ENCODE measurements at regions not wholly inside any gene's neighbourhood (a gene's known extent, or its start where the extent isn't known, plus 50 kb on each side); places are given as distances from the start of the nearest gene placed in this dataset.
"Not testable (repeated sequence)": the region's sequence is repeated elsewhere in the genome, so short reads cannot be mapped to it uniquely, and the experiment has no call there.

- H3K4me3 ChIP-seq, result no peak overlapping the region
- H3K9ac ChIP-seq, result no peak overlapping the region
- H3K36me3 ChIP-seq, result no peaks in the 10 kb centered on the region
- no peaks in the 10 kb centered on the region for H3K27me3 ChIP-seq
- no peaks in the 10 kb centered on the region for H3K9me3 ChIP-seq
- no peaks in the 10 kb centered on the region for H3K4me1 ChIP-seq
- no peaks in the 10 kb centered on the region for H4K20me1 ChIP-seq
- no peak for TF ChIP-seq Cebpa-rat (IDR thresholded peaks at IDR 0.05)
- no peak overlapping the region for H3K27ac ChIP-seq
- H3K4me2 ChIP-seq, result no peak overlapping the region
Measured at GRCh38 chr2:34831096-34831495, 1232.0 kb upstream of the FAM98A start.

DNA sequence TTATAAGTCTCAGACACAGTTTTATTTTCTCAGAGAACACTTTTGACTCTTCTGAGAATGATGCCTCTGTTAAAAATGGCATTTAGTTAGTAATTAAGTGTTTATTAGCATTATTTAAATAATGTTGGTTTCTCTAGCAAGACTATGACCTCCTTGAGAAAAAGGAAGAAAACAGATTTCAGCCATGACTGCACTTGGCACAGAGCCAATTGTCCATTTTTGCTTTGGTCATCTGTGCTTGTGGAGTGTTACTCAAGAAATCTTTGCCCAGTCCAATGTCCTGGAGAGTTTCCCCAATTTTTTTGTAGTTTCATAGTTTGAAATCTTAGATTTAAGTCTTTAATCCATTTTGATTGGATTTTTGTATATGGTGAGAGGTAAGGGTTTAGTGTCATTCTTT, 1229.4 kb upstream of the FAM98A start:
- H3K9ac ChIP-seq, result no peak overlapping the region
- no peaks in the 10 kb centered on the region for H3K27me3 ChIP-seq
- H3K4me2 ChIP-seq, result no peak overlapping the region
- no peaks in the 10 kb centered on the region for H3K9me3 ChIP-seq
- no peak for TF ChIP-seq Cebpa-rat (IDR thresholded peaks at IDR 0.05)
- H3K4me3 ChIP-seq, result no peak overlapping the region
- H4K20me1 ChIP-seq, result no peaks in the 10 kb centered on the region
- H3K36me3 ChIP-seq, result no peaks in the 10 kb centered on the region
- H3K27ac ChIP-seq, result no peak overlapping the region
- H3K4me1 ChIP-seq, result no peaks in the 10 kb centered on the region

GRCh38 chr2:34827398-34827797, 1228.3 kb upstream of the FAM98A start:
- Histone ChIP-seq H3K27ac (no peak overlapping the region), H3K9ac (no peak overlapping the region), H3K4me2 (no peak overlapping the region), H4K20me1 (no peaks in the 10 kb centered on the region), H3K9me3 (no peaks in the 10 kb centered on the region), H3K4me1 (no peaks in the 10 kb centered on the region), H3K36me3 (no peaks in the 10 kb centered on the region), H3K4me3 (no peak overlapping the region), H3K27me3 (no peaks in the 10 kb centered on the region)
- TF ChIP-seq Cebpa-rat (IDR thresholded peaks at IDR 0.05), result no peak

DNA sequence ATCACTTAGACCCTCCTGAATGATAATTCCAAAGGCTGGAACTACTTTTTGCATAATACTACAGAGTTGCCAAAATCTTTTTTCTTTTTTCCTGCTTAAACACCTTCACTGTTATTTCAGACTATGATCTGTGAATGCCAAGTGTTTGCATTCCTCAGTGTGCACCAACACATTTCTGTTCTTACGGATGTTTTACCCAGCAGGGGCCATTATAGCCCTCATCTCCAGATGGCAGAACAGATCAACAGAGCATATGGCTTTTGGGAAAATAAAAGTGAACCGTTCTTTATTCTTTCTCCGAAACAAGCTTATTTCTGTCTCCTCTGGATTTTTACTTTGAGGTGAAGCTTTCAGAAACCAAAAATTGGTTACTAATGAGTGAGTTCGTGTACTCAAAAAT, 1226.6 kb upstream of the FAM98A start:
- Histone ChIP-seq H3K27me3 (no peaks in the 10 kb centered on the region), H3K27ac (no peak overlapping the region), H4K20me1 (no peaks in the 10 kb centered on the region), H3K9ac (no peak overlapping the region), H3K9me3 (no peaks in the 10 kb centered on the region), H3K4me3 (no peak overlapping the region), H3K4me1 (no peaks in the 10 kb centered on the region), H3K4me2 (no peak overlapping the region), H3K36me3 (no peaks in the 10 kb centered on the region)
- TF ChIP-seq Cebpa-rat (IDR thresholded peaks at IDR 0.05), result no peak

- no peaks in the 10 kb centered on the region for H3K27me3 ChIP-seq
- no peak overlapping the region for H3K4me2 ChIP-seq
- H3K27ac ChIP-seq, result no peak overlapping the region
- no peaks in the 10 kb centered on the region for H3K9me3 ChIP-seq
- TF ChIP-seq Cebpa-rat (IDR thresholded peaks at IDR 0.05), result no peak
- no peak overlapping the region for H3K4me3 ChIP-seq
- no peaks in the 10 kb centered on the region for H3K36me3 ChIP-seq
- no peaks in the 10 kb centered on the region for H4K20me1 ChIP-seq
- H3K4me1 ChIP-seq, result no peaks in the 10 kb centered on the region
- H3K9ac ChIP-seq, result no peak overlapping the region
Measured at GRCh38 chr2:34822616-34823015, 1223.5 kb upstream of the FAM98A start.

- H3K4me1 ChIP-seq, result no peaks in the 10 kb centered on the region
- no peak for TF ChIP-seq Cebpa-rat (IDR thresholded peaks at IDR 0.05)
- H3K27me3 ChIP-seq, result no peaks in the 10 kb centered on the region
- H3K9me3 ChIP-seq, result no peaks in the 10 kb centered on the region
- no peaks in the 10 kb centered on the region for H3K36me3 ChIP-seq
- no peak overlapping the region for H3K4me3 ChIP-seq
- H3K27ac ChIP-seq, result no peak overlapping the region
- H3K9ac ChIP-seq, result no peak overlapping the region
- H4K20me1 ChIP-seq, result no peaks in the 10 kb centered on the region
- no peak overlapping the region for H3K4me2 ChIP-seq
Measured at GRCh38 chr2:34815052-34815741, 1216.1 kb upstream of the FAM98A start.

DNA sequence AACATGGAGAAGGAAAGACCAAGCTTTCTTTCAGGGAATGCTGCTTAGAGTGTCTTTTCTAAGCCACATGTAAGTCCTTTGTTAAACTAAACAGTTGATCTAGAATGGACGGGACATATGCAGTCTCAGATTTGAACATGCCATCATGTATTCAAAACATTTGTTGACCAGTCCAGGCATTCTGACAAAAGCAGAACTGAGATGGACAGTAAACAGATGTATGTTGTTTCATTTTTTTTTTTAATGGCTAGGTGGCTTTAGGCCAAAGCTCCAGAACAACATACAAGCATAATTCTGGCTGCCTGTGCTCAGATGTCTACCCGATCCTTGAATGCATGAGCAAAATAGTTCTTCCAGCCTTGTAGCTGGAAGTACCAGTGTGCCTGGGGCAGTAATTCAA, 1211.4 kb upstream of the FAM98A start:
- H3K4me1 ChIP-seq, result no peaks in the 10 kb centered on the region
- no peak overlapping the region for H3K4me3 ChIP-seq
- no peaks in the 10 kb centered on the region for H4K20me1 ChIP-seq
- H3K9ac ChIP-seq, result no peak overlapping the region
- H3K27me3 ChIP-seq, result no peaks in the 10 kb centered on the region
- H3K9me3 ChIP-seq, result no peaks in the 10 kb centered on the region
- H3K36me3 ChIP-seq, result no peaks in the 10 kb centered on the region
- H3K4me2 ChIP-seq, result no peak overlapping the region
- no peak overlapping the region for H3K27ac ChIP-seq
- no peak for TF ChIP-seq Cebpa-rat (IDR thresholded peaks at IDR 0.05)

DNA sequence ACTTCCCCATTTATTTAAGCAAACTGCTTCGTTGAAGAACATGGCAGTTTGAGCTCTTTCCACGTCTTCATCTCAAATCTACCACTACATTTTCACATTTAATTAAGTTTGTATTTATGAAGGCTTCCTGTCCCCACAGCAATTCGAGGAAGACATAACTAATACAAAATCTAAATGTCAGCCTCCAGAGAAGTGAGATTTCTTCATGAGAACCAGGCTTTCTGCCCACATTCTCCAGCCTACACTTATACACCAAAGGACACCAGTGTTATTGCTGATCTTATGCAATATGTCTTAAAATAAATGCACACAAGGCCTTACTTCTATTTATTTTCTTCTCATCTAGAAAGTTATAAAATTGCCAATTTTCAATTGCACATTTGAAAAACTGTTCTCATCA, 1209.3 kb upstream of the FAM98A start:
- Histone ChIP-seq H3K4me2 (no peak overlapping the region), H3K27ac (no peak overlapping the region), H3K4me3 (no peak overlapping the region), H3K4me1 (no peaks in the 10 kb centered on the region), H3K36me3 (no peaks in the 10 kb centered on the region), H4K20me1 (no peaks in the 10 kb centered on the region), H3K9ac (no peak overlapping the region), H3K27me3 (no peaks in the 10 kb centered on the region), H3K9me3 (no peaks in the 10 kb centered on the region)
- no peak for TF ChIP-seq Cebpa-rat (IDR thresholded peaks at IDR 0.05)

DNA sequence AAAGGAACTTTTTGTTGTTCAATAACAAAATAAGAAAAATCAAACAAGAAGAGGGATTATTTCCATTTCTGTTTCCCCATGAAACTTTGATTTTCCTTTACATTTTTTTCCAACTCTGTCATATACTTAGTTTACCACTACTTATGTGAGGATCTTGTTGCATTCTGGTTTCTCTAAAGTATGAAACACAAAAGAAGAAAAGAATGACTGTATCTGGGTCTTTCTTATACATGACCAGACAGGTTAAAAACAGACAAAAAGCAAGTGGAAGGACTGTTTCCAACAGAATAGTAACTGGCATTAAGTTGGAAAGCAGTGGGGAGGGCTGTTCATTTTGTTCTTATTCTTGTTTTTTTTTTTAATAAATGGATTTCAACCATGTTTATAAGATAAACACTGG, 1207.8 kb upstream of the FAM98A start:
- no peak overlapping the region for H3K9ac ChIP-seq
- no peak overlapping the region for H3K27ac ChIP-seq
- no peaks in the 10 kb centered on the region for H3K9me3 ChIP-seq
- H3K27me3 ChIP-seq, result no peaks in the 10 kb centered on the region
- no peaks in the 10 kb centered on the region for H4K20me1 ChIP-seq
- H3K4me2 ChIP-seq, result no peak overlapping the region
- no peak overlapping the region for H3K4me3 ChIP-seq
- no peaks in the 10 kb centered on the region for H3K4me1 ChIP-seq
- H3K36me3 ChIP-seq, result no peaks in the 10 kb centered on the region
- no peak for TF ChIP-seq Cebpa-rat (IDR thresholded peaks at IDR 0.05)

- Histone ChIP-seq H3K9me3 (no peaks in the 10 kb centered on the region), H3K27ac (no peak overlapping the region), H4K20me1 (no peaks in the 10 kb centered on the region), H3K36me3 (no peaks in the 10 kb centered on the region), H3K9ac (no peak overlapping the region), H3K4me2 (no peak overlapping the region), H3K27me3 (no peaks in the 10 kb centered on the region), H3K4me3 (no peak overlapping the region), H3K4me1 (no peaks in the 10 kb centered on the region)
- no peak for TF ChIP-seq Cebpa-rat (IDR thresholded peaks at IDR 0.05)
Measured at GRCh38 chr2:34806396-34806795, 1207.3 kb upstream of the FAM98A start.

GRCh38 chr2:34799556-34799955, 1200.5 kb upstream of the FAM98A start:
- no peak for TF ChIP-seq Cebpa-rat (IDR thresholded peaks at IDR 0.05)
- no peaks in the 10 kb centered on the region for H3K4me1 ChIP-seq
- no peak overlapping the region for H3K4me2 ChIP-seq
- no peaks in the 10 kb centered on the region for H3K36me3 ChIP-seq
- no peak overlapping the region for H3K27ac ChIP-seq
- H3K4me3 ChIP-seq, result no peak overlapping the region
- no peaks in the 10 kb centered on the region for H3K27me3 ChIP-seq
- H3K9me3 ChIP-seq, result no peaks in the 10 kb centered on the region
- no peak overlapping the region for H3K9ac ChIP-seq
- no peaks in the 10 kb centered on the region for H4K20me1 ChIP-seq

GRCh38 chr2:34795586-34795985, 1196.5 kb upstream of the FAM98A start:
- H3K36me3 ChIP-seq, H3K9ac ChIP-seq, H3K4me3 ChIP-seq, H3K27me3 ChIP-seq, H3K4me2 ChIP-seq, H3K27ac ChIP-seq, H3K4me1 ChIP-seq, H3K9me3 ChIP-seq, H4K20me1 ChIP-seq: not testable (repeated sequence)

All from BLaER1 (cell line).